Loucy (cell line): ENCODE measurements at regions not wholly inside any gene's neighbourhood (a gene's known extent, or its start where the extent isn't known, plus 50 kb on each side); places are given as distances from the start of the nearest gene placed in this dataset.

Experiments
- H2AFZ ChIP-seq: fragments of 200-600 bp; sonication (generic); 2 replicates; pipeline ENCODE4 v1.6.0; 2016; ENCODE audit warnings: antibody characterized with exemption, mild to moderate bottlenecking, low read length, moderate library complexity
- H3F3A ChIP-seq: fragments of 200-600 bp; 2 replicates; pipeline ENCODE4 v1.6.0; 2016; ENCODE audit warnings: antibody characterized with exemption, low read depth, mild to moderate bottlenecking
- H3K27me3 ChIP-seq: fragments of 200-600 bp; sonication (generic); 2 replicates; pipeline ENCODE4 v1.6.1; 2014; ENCODE audit warnings: low read length, mild to moderate bottlenecking; ENCODE audit not compliant: insufficient read depth, poor library complexity, severe bottlenecking
- H3K36me3 ChIP-seq: fragments of 200-600 bp; sonication (generic); 2 replicates; pipeline ENCODE4 v1.6.1; 2016; ENCODE audit warnings: low read length; ENCODE audit not compliant: insufficient read depth
- H3K4me1 ChIP-seq: fragments of 200-600 bp; sonication (generic); 2 replicates; pipeline ENCODE4 v1.5.1; 2014; ENCODE audit warnings: low read length, mild to moderate bottlenecking; ENCODE audit not compliant: insufficient read depth, poor library complexity, severe bottlenecking
- H3K4me2 ChIP-seq: fragments of 200-600 bp; sonication (generic); 2 replicates; pipeline ENCODE4 v1.6.0; 2014; ENCODE audit warnings: antibody characterized with exemption, low read length, low read depth, mild to moderate bottlenecking; ENCODE audit not compliant: poor library complexity, severe bottlenecking
- H3K4me3 ChIP-seq: fragments of 200-600 bp; sonication (generic); 2 replicates; pipeline ENCODE4 v1.5.1; 2014; ENCODE audit warnings: low read length, mild to moderate bottlenecking, mixed read lengths; ENCODE audit not compliant: poor library complexity, severe bottlenecking
- H3K79me2 ChIP-seq: fragments of 200-600 bp; sonication (generic); 2 replicates; pipeline ENCODE4 v1.6.1; 2014; ENCODE audit warnings: low read length; ENCODE audit not compliant: insufficient read depth
- H3K9ac ChIP-seq: fragments of 200-600 bp; sonication (generic); 2 replicates; pipeline ENCODE4 v1.6.0; 2014; ENCODE audit warnings: mild to moderate bottlenecking, low read depth, low read length, moderate library complexity; ENCODE audit not compliant: poor library complexity, severe bottlenecking
- H3K9me2 ChIP-seq: fragments of 200-600 bp; sonication (generic); replicated peaks from 2 replicates; pipeline ENCODE4 v1.6.1; 2016; ENCODE audit warnings: low read depth, low read length, mixed read lengths
- H3K9me3 ChIP-seq: fragments of 200-600 bp; sonication (generic); 2 replicates; pipeline ENCODE4 v1.6.1; 2014; ENCODE audit warnings: mild to moderate bottlenecking, antibody characterized with exemption, low read length, low read depth; ENCODE audit not compliant: insufficient read depth
- H4K20me1 ChIP-seq: fragments of 200-600 bp; sonication (generic); 2 replicates; pipeline ENCODE4 v1.6.0; 2014; ENCODE audit warnings: antibody characterized with exemption, low read length, mild to moderate bottlenecking; ENCODE audit not compliant: insufficient read depth, poor library complexity, severe bottlenecking
- CTCF ChIP-seq: fragments of 200-600 bp; sonication (generic); conservative IDR thresholded peaks from 2 replicates; pipeline ENCODE4 v1.5.1; 2014; ENCODE audit warnings: mild to moderate bottlenecking, antibody characterized with exemption, low read length
- EZH2phosphoT487 ChIP-seq: fragments of 200-600 bp; IDR thresholded peaks from 2 replicates; pipeline ENCODE4 v1.6.1; 2018; ENCODE audit warnings: antibody characterized with exemption, mild to moderate bottlenecking, moderate library complexity, borderline replicate concordance

- H3K36me3 ChIP-seq, result no peaks in the 10 kb centered on the region
Measured at GRCh38 chr5:124203303-124203702, 543.1 kb downstream of the ZNF608 start.

GRCh38 chr5:124200381-124200780 is 546.1 kb downstream of the ZNF608 start:
- H3K9me2 ChIP-seq, result no peaks in the 10 kb centered on the region
- H3K79me2 ChIP-seq, result no peaks in the 10 kb centered on the region
- no peaks in the 10 kb centered on the region for H3K36me3 ChIP-seq
- no peak overlapping the region for H3K9ac ChIP-seq
- no peak for TF ChIP-seq CTCF
- no peak for TF ChIP-seq EZH2phosphoT487
- H4K20me1 ChIP-seq, result no peaks in the 10 kb centered on the region
- H3K4me1 ChIP-seq, result no peaks in the 10 kb centered on the region
- H3K9me3 ChIP-seq, result no peaks in the 10 kb centered on the region
- H3K27me3 ChIP-seq, result no peaks in the 10 kb centered on the region
- no peak overlapping the region for H3K4me2 ChIP-seq
- H3F3A ChIP-seq, result no peaks in the 10 kb centered on the region
- no peak overlapping the region for H3K4me3 ChIP-seq
- no peak overlapping the region for H2AFZ ChIP-seq

More at GRCh38 chr5:124203303-124203702, 543.1 kb downstream of the ZNF608 start:
- Histone ChIP-seq H3K9ac (no peak overlapping the region), H3K27me3 (no peaks in the 10 kb centered on the region), H3K9me2 (no peaks in the 10 kb centered on the region), H3F3A (no peaks in the 10 kb centered on the region), H4K20me1 (no peaks in the 10 kb centered on the region), H3K9me3 (no peaks in the 10 kb centered on the region), H2AFZ (no peak overlapping the region), H3K4me1 (no peaks in the 10 kb centered on the region), H3K79me2 (no peaks in the 10 kb centered on the region), H3K4me2 (no peak overlapping the region), H3K4me3 (no peak overlapping the region)
- TF ChIP-seq CTCF (no peak), EZH2phosphoT487 (no peak)

DNA sequence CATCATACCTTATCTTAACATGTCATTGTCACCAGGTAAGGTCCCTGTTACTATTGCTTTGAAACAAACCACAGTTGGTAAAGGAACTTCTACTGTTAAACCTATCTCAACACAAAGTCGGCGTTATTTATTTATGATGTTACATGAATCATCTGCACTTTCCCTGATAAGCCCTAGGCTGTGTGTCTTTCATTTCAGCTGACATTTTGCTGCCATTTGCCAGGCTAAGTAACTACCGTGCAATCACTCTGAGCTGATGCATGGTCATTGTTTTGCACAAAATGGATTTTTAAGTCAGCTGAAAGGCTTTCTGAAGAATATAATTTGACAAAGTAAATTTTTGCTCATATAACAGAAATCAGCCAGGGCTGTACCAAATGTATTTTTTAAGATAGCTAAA is 546.5 kb downstream of the ZNF608 start:
- H3K79me2 ChIP-seq, result no peaks in the 10 kb centered on the region

More for the DNA sequence above, 546.5 kb downstream of the ZNF608 start:
- Histone ChIP-seq H3K4me2 (no peak overlapping the region), H3K9me2 (no peaks in the 10 kb centered on the region), H3K27me3 (no peaks in the 10 kb centered on the region), H3K9me3 (no peaks in the 10 kb centered on the region), H4K20me1 (no peaks in the 10 kb centered on the region), H3K9ac (no peak overlapping the region), H3K4me3 (no peak overlapping the region), H3F3A (no peaks in the 10 kb centered on the region), H2AFZ (no peak overlapping the region), H3K4me1 (no peaks in the 10 kb centered on the region), H3K36me3 (no peaks in the 10 kb centered on the region)
- TF ChIP-seq EZH2phosphoT487 (no peak), CTCF (no peak)
